Stimulated activated CD8-positive, alpha-beta memory T cell treated with anti-CD3 and anti-CD28 coated beads, Interleukin-2, amount 100 ng/mL, for 1 hour (primary cell): ENCODE measurements at regions not wholly inside any gene's neighbourhood (a gene's known extent, or its start where the extent isn't known, plus 50 kb on each side); places are given as distances from the start of the nearest gene placed in this dataset.

Experiments
- DNase-seq, 2 donors: peaks; one replicate each; pipeline ENCODE4 v3.0.0-alpha.2; 2020; ENCODE audit warnings: low read depth in 2 of 2

GRCh38 chr20:40738976-40739375 is 49.9 kb upstream of the MAFB start:
- no peak for DNase-seq

- DNase-seq: no peak
Observed at GRCh38 chr20:40739841-40740240, 50.8 kb upstream of the MAFB start.

- peak in 1 of 2 donors; percentile 4 for DNase-seq
Observed at GRCh38 chr20:40741507-40742106, 52.6 kb upstream of the MAFB start.

GRCh38 chr20:40743141-40743775 is 54.2 kb upstream of the MAFB start:
- DNase-seq: no peak

DNA sequence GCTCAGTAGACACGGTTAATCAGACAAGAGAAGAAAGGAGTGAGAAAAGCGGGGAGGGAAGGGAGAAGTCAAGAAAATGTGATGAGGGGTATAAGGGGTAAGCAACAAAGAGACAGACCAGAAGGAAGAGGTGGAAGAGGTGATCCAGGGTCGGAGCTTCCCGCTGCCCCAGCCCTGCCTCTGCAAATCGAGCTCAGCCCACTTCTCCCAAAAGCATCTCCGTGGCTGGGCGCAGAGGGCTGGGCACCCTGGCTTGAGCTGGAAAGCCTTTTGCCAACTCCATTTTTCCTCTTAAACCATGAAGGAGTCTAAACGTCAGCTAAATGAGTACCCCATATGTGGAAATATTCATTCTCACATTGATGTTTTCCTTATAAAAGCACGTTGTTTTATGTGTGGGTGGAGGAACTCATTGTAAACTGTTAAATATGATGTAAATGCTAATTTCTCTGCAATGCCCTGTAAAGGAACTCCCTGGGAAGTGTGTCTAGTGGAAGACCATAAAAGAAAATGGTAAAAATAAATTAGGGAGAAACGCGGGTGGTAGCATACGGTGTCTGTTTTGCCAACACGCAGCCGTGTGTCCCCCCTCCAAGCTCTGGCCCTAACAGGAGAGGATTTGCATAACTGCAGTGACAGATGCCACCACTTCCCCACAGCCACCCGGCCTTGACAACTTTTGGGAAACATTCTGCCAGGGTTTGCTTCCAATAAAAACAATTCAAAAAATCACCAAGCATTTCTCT is 55.2 kb upstream of the MAFB start:
- DNase-seq: no peak

DNA sequence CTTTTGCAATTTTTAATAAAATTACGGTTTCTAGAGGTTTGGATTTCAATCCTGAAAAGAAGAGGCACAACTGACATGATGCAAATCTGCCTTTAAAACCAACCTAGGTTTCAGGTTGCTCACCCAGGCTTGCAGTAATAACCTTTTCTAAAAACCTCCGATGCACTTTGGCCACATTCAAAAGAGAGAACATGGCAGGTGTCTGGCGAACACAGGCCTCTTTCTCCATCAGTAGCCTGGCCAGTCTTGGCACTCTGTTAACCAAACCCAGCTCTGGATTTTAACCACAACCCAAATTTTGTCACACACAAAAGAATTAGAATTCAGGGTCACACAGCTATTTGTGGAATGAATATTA is 55.8 kb upstream of the MAFB start:
- no peak for DNase-seq

DNA sequence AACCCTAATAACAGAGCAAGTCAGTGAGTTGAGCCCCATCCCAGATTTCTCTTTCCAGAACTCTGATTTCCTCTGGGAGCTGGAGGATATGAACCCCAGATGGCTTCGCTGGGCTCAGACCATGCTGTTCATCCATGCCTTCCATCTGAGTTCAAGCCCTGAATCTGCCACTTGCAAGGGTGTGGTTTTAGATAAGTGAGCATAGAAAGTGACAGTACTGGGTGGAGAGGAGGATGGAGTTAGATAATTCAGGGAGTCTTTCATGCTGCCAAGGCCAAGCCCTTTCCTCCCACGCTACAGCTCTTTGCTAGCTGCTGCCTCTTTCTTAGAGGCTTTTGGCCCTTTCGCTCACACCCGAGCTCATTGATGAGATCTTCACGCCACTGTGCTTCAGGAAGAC is 57.2 kb upstream of the MAFB start:
- DNase-seq: no peak

DNA sequence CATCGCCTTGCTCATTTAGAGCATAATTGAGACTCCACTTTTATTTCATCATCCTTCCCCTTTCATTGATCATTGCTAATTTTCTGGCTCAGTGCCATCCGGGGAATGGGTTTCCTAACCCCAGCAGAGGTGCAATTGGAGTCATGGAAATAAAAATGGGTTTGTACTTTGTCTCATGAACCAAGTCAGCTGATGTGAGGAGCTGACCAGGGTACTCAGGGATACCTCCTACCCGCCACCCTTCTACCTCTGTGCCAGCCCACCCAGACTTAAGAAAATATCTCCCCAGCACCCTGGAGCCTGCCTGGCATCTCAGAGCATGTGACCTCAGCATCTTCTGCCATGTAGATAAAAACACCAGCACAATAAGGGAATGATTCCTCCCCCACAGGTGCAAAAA is 59.1 kb upstream of the MAFB start:
- no peak for DNase-seq

GRCh38 chr20:40749985-40750506 is 61.0 kb upstream of the MAFB start:
- no peak for DNase-seq

DNA sequence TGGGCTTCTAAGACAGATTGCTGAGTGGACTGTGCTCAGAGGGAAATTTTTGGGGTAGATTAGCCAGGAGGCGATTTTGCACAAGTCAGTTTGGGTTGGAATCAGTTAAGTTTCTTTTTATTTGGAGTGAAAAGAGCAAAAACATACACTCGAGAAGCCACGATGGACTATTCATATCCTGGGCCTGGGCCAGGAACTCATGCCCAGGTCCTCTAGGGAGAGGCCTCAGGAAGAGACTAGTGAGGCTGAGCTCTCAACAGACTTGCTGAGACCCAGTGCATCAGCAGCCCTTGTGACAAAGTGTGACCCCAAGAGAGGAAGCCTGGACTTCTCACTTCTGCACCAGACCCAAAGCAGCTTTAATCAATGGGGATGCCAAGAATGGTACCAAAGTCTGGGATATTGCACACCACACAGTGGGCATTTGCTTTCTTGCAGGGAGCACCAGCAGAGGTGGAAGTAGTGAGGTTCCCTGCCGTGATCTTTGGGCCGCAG is 61.6 kb upstream of the MAFB start:
- DNase-seq: no peak

DNA sequence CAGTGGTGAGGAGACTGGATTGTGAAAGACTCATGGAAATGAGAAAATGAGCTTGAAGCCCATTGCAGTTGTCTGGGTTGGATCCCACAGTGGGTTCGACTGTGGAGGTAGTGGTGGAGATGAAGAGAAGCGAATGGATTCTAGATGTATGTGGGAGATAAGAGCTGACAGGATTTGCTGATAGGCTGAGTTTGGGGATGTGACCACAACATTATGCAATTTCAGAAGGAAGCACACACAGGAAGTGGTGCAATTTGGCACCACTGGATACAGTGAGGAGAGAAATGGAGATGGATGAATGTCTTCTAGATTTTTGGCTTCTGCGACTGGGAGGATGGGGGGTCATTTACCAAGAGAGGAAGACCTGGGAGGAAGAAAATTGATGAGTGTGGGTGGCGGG is 64.4 kb upstream of the MAFB start:
- DNase-seq: no peak

- no peak for DNase-seq
Observed at GRCh38 chr20:40754339-40754943, 65.4 kb upstream of the MAFB start.

- no peak for DNase-seq
Observed at GRCh38 chr20:40757087-40757486, 68.1 kb upstream of the MAFB start.

GRCh38 chr20:40758790-40759189 is 69.8 kb upstream of the MAFB start:
- no peak for DNase-seq

- DNase-seq: no peak
Observed at GRCh38 chr20:40760399-40760798, 71.4 kb upstream of the MAFB start.

GRCh38 chr20:40763646-40764295 is 74.7 kb upstream of the MAFB start:
- DNase-seq: no peak

DNA sequence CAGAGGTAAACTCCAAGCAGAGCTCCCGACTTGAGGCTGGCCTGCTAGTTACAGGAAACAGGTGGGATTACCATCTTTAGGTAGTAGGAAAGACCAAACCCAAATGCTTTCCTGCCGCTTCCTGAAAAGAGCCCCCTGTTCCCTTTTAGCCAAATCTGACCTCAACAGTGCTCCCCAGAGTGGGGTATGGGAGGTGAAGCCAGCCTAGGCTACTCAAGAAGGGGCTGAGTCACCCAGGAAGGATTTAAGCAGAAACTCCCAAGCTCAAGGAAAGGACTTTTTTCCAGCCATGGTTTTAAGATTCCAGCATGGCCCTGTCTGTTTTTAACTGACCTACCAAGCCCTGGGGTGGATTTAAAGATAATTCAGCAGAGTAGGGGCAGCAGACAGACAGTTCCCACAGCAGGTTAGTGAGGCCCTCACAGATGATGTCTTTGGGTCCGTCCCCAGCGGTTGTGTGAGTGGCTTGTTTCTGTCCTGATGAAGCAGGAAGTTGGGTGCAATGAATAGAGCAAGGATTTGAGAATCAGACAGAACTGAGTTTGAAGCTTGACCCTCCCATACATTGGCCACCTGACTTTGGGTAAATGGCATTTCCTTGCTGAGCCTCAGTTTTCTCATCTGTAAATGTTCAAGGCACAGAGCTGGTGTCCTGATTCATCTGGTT is 76.9 kb upstream of the MAFB start:
- no peak for DNase-seq

GRCh38 chr20:40766790-40767614 is 78.0 kb upstream of the MAFB start:
- DNase-seq: no peak

GRCh38 chr20:40767615-40767924 is 78.5 kb upstream of the MAFB start:
- DNase-seq: no peak

DNA sequence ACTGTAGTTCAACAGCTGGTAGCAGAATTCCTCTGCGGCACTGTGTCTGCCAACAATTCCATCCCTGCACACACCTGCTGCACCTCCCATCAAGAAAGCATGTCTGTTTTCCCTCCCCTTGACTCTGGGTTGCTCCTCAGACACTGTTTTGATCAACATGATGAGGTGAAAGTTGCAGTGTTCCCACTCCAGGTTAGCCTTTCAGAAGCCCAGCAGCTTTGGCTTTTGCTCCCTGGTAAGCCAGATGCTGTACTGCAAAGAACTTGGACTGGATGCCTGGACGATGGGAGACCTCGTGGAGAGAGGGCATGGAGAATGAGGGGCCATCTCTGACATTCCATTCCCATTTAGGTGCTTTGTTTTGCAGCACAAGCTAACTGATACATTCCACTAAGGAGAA is 79.1 kb upstream of the MAFB start:
- no peak for DNase-seq
